Sigmoid colon (tissue), 4 donors: ENCODE measurements at regions not wholly inside any gene's neighbourhood (a gene's known extent, or its start where the extent isn't known, plus 50 kb on each side); places are given as distances from the start of the nearest gene placed in this dataset.

Experiments used
- POLR2A ChIP-seq, 2 donors: fragments of 450-650 bp; IDR thresholded peaks; one replicate each; pipeline ENCODE4 v1.6.1; 2016; ENCODE audit warnings: antibody characterized with exemption in 2 of 2, mild to moderate bottlenecking in 2 of 2, moderate library complexity in 2 of 2
- POLR2AphosphoS5 ChIP-seq, 4 donors: sonication (generic); formaldehyde crosslinking; IDR thresholded peaks; one replicate each; pipeline ENCODE4 v1.6.1; 2017; ENCODE audit warnings: antibody characterized with exemption in 4 of 4
- TF ChIP-seq, protein P1 (sequence below), 4 experiments: fragments of 450-650 bp in 3 of 4; fragments of 200-600 bp in 1 of 4; IDR thresholded peaks; one replicate each; pipeline ENCODE4 v1.5.1; 2016 to 2019; ENCODE audit warnings: antibody characterized with exemption in 4 of 4, mild to moderate bottlenecking in 3 of 4, moderate library complexity in 2 of 4

- TF ChIP-seq, protein P1, sequence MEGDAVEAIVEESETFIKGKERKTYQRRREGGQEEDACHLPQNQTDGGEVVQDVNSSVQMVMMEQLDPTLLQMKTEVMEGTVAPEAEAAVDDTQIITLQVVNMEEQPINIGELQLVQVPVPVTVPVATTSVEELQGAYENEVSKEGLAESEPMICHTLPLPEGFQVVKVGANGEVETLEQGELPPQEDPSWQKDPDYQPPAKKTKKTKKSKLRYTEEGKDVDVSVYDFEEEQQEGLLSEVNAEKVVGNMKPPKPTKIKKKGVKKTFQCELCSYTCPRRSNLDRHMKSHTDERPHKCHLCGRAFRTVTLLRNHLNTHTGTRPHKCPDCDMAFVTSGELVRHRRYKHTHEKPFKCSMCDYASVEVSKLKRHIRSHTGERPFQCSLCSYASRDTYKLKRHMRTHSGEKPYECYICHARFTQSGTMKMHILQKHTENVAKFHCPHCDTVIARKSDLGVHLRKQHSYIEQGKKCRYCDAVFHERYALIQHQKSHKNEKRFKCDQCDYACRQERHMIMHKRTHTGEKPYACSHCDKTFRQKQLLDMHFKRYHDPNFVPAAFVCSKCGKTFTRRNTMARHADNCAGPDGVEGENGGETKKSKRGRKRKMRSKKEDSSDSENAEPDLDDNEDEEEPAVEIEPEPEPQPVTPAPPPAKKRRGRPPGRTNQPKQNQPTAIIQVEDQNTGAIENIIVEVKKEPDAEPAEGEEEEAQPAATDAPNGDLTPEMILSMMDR (IDR thresholded peaks at IDR 0.05), result no peak
- TF ChIP-seq POLR2A (IDR thresholded peaks at IDR 0.05) (no peak), POLR2AphosphoS5 (IDR thresholded peaks at IDR 0.05) (peak in 1 of 4 donors; percentile 24)
Observed at GRCh38 chr11:8317159-8317558, 53.5 kb upstream of the LMO1 start.
